NCI-H128 (cell line): ENCODE measurements at regions not wholly inside any gene's neighbourhood (a gene's known extent, or its start where the extent isn't known, plus 50 kb on each side); places are given as distances from the start of the nearest gene placed in this dataset.
"Not testable (repeated sequence)": the region's sequence is repeated elsewhere in the genome, so short reads cannot be mapped to it uniquely, and the experiment has no call there.

ENCODE experiments used
- DNase-seq: peaks from one replicate; lab custom pipeline; 2025; ENCODE audit not compliant: unreplicated experiment; lab: John Stamatoyannopoulos, UW

DNA sequence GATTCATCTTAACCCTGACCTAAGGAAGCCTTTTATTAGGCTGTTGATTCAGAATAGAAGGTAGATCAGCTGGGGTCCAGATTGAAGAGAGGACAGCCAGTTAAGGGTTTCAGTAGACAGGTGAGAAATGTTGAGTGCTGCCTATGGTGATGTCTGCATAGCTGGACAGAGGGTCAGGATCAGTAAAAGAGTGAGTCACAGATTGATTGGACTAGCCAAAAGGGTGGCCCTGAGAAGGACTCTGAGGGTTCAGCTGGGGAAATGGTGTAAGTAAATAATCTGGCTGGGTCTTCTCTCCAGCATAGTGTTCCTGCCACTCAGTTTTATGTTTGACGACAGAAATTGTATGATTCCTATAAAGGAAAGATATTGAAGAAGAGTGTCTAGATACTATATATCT lies 227.7 kb downstream of the RTP5 start:
- not testable (repeated sequence) for DNase-seq

DNA sequence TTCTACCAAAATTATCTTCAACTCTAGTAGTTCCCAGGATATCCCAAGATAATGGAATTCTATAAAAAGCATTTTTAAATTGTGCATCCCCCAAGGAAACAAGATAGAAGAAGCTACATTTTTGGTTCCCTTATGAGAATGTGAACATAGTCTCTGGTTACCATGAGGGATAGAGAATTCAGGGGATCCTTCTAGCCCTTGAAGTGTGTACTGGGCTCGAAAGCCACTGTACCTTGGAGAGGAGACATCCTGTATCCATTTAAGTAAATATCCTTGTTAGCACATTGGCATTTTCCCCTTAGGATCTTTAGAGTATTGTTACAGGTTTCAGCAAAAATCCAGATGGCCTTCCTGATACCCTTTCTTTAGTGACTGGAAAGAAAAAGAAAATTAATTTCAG lies 228.5 kb downstream of the RTP5 start:
- no peak for DNase-seq

- no peak for DNase-seq
Measured at GRCh38 chr2:242098445-242099128, 229.1 kb downstream of the RTP5 start.

DNA sequence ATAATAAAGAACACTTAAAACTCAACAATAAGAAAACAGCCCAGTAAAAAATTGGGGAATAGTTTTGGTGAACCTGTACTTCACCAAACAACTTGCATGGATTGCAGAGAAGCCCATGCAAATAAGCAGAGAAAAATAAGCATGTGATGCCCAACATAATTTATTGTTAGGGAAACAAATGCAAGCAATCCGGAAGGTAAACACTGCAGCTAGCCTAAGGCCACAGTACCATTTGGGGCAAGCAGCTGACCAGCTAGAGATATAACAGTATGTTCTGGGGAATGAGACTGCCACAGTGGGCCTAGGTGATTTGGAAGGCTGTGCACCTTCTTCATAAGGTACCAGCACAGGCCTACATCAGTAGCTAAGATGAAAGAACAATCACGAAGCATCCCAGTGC lies 233.6 kb downstream of the RTP5 start:
- not testable (repeated sequence) for DNase-seq

GRCh38 chr2:242104202-242104956 lies 234.8 kb downstream of the RTP5 start:
- not testable (repeated sequence) for DNase-seq

- not testable (repeated sequence) for DNase-seq
Measured at GRCh38 chr2:242107065-242107464, 237.5 kb downstream of the RTP5 start.

- not testable (repeated sequence) for DNase-seq
Measured at GRCh38 chr2:242108797-242109500, 239.4 kb downstream of the RTP5 start.

GRCh38 chr2:242109819-242110218 lies 240.3 kb downstream of the RTP5 start:
- not testable (repeated sequence) for DNase-seq

- not testable (repeated sequence) for DNase-seq
Measured at GRCh38 chr2:242111954-242112353, 242.4 kb downstream of the RTP5 start.

- DNase-seq: not testable (repeated sequence)
Measured at GRCh38 chr2:242113492-242113891, 244.0 kb downstream of the RTP5 start.

DNA sequence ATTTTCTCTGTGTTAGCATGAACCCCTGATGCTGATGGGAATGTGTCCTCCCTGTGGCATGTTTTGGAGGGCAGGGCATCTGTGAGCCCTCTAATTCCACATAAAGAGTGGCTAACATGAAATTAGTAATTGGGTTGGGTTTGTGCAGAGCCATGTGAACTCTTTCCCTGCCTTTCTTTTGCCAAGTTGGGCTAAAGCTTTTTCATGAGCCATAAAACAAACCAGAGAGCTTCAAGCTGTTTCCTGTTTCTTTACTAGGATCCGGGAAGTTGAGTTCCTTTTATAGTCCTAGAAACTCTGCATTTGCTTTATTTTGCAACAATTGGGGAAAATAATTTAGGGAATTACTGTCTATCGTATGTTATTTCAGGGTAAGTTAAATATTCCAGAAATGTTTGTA lies 247.1 kb downstream of the RTP5 start:
- DNase-seq: not testable (repeated sequence)

DNA sequence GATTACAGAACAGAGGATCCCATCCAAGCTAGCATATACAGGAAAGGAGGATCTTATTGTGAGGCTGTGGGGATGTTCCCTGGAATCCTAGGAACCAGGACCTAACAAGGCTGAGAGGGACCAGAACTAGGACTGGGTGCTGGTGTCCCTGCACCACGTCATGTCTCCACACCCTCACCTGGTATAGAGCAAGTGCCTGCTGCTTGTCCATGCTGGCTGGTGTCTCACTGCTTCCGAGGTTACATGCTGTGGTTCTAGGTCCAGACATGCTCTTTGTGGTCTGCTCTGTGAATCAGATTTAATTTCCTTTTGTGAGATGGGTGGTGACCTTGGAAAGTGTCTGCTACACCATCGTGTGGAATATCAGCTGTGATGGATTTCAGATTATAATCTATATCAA lies 247.8 kb downstream of the RTP5 start:
- not testable (repeated sequence) for DNase-seq

- DNase-seq: not testable (repeated sequence)
Measured at GRCh38 chr2:242119682-242120081, 250.2 kb downstream of the RTP5 start.

GRCh38 chr2:242130682-242131081 lies 261.2 kb downstream of the RTP5 start:
- DNase-seq: not testable (repeated sequence)

- DNase-seq: not testable (repeated sequence)
Measured at GRCh38 chr2:242159921-242160320, 290.4 kb downstream of the RTP5 start.

DNA sequence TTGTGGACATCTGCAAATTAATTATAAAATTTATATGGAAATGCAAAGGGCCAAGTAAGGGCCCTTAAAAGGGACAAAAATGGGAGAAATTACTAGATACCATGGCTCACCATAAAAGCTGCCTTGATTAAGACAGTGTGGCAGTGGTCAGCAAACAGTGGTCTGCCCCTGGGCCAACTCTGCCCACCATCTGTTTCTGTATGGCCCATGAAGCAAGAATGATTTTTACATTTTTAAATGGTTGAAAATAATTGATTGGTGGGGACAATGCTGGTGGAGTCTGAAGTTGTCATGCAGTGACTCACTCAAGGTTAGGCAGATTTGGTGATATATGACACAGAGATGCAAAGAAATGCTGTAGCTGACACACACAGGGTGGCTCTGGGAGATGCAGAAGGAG lies 295.6 kb downstream of the RTP5 start:
- not testable (repeated sequence) for DNase-seq

GRCh38 chr2:242171290-242171689 lies 301.8 kb downstream of the RTP5 start:
- DNase-seq: not testable (repeated sequence)
